Chondrocyte (in vitro differentiated cells): ENCODE measurements at regions not wholly inside any gene's neighbourhood (a gene's known extent, or its start where the extent isn't known, plus 50 kb on each side); places are given as distances from the start of the nearest gene placed in this dataset.

Experiments used
- DNase-seq: peaks from one replicate; pipeline ENCODE4 v3.0.0; 2021; ENCODE audit warnings: mixed read lengths, low spot score
- H3K27ac Mint-ChIP-seq: one replicate; pipeline ENCODE4 v1.8.0; 2021; ENCODE audit warnings: mild to moderate bottlenecking, moderate library complexity, mixed read lengths; ENCODE audit not compliant: unreplicated experiment
- H3K27me3 Mint-ChIP-seq: 2 replicates; pipeline ENCODE4 v1.8.0; 2021; ENCODE audit warnings: low read depth, mixed read lengths
- H3K36me3 Mint-ChIP-seq: 2 replicates; pipeline ENCODE4 v1.8.0; 2021; ENCODE audit warnings: low read depth, mixed read lengths
- H3K4me1 Mint-ChIP-seq: 2 replicates; pipeline ENCODE4 v1.8.0; 2021; ENCODE audit warnings: low read depth, mild to moderate bottlenecking, mixed read lengths
- H3K4me3 Mint-ChIP-seq: one replicate; pipeline ENCODE4 v1.8.0; 2021; ENCODE audit warnings: mild to moderate bottlenecking, moderate library complexity, mixed read lengths; ENCODE audit not compliant: unreplicated experiment
- H3K9me3 Mint-ChIP-seq: 2 replicates; pipeline ENCODE4 v1.8.0; 2021; ENCODE audit warnings: low read depth, mixed read lengths
- CTCF ChIP-seq: fragments of 200-600 bp; sonication (generic); IDR thresholded peaks from 2 replicates; pipeline ENCODE4 v1.5.0; 2021; ENCODE audit warnings: antibody characterized with exemption, mild to moderate bottlenecking, moderate library complexity

- Mint-ChIP-seq H3K36me3 (no peaks in the 10 kb centered on the region), H3K27me3 (peaks cover 2% of the 10 kb centered on the region), H3K4me1 (no peaks in the 10 kb centered on the region), H3K4me3 (no peak overlapping the region), H3K9me3 (peaks cover 3% of the 10 kb centered on the region), H3K27ac (no peak overlapping the region)
- TF ChIP-seq CTCF = no peak
- no peak for DNase-seq
Measured at GRCh38 chr10:128701381-128701780, 575.2 kb upstream of the MKI67 start.

GRCh38 chr10:128701837-128702236, 575.6 kb upstream of the MKI67 start:
- no peak overlapping the region for H3K27ac Mint-ChIP-seq
- peaks cover 3% of the 10 kb centered on the region for H3K9me3 Mint-ChIP-seq
- DNase-seq = no peak
- H3K4me3 Mint-ChIP-seq = no peak overlapping the region
- H3K4me1 Mint-ChIP-seq = no peaks in the 10 kb centered on the region
- H3K27me3 Mint-ChIP-seq = peaks cover 2% of the 10 kb centered on the region
- H3K36me3 Mint-ChIP-seq = no peaks in the 10 kb centered on the region
- no peak for TF ChIP-seq CTCF

GRCh38 chr10:128704716-128705115, 578.5 kb upstream of the MKI67 start:
- Mint-ChIP-seq H3K27me3 (peaks cover 2% of the 10 kb centered on the region), H3K9me3 (peaks cover 3% of the 10 kb centered on the region), H3K27ac (no peak overlapping the region), H3K4me1 (no peaks in the 10 kb centered on the region), H3K4me3 (no peak overlapping the region), H3K36me3 (no peaks in the 10 kb centered on the region)
- DNase-seq = no peak
- TF ChIP-seq CTCF = no peak

GRCh38 chr10:128708182-128708581, 582.0 kb upstream of the MKI67 start:
- TF ChIP-seq CTCF = no peak
- H3K27me3 Mint-ChIP-seq = no peaks in the 10 kb centered on the region
- H3K27ac Mint-ChIP-seq = no peak overlapping the region
- no peaks in the 10 kb centered on the region for H3K36me3 Mint-ChIP-seq
- DNase-seq = no peak
- no peaks in the 10 kb centered on the region for H3K4me1 Mint-ChIP-seq
- H3K4me3 Mint-ChIP-seq = no peak overlapping the region
- peaks cover 3% of the 10 kb centered on the region for H3K9me3 Mint-ChIP-seq

GRCh38 chr10:128709686-128710085, 583.5 kb upstream of the MKI67 start:
- no peak for DNase-seq
- Mint-ChIP-seq H3K27ac (no peak overlapping the region), H3K9me3 (peaks cover 6% of the 10 kb centered on the region), H3K27me3 (no peaks in the 10 kb centered on the region), H3K4me1 (no peaks in the 10 kb centered on the region), H3K36me3 (no peaks in the 10 kb centered on the region), H3K4me3 (no peak overlapping the region)
- no peak for TF ChIP-seq CTCF
